ENCODE measurements at regions not wholly inside any gene's neighbourhood (a gene's known extent, or its start where the extent isn't known, plus 50 kb on each side); places are given as distances from the start of the nearest gene placed in this dataset.

GRCh38 chr2:81355436-81355835, 1050.9 kb upstream of the LRRTM1 start:
- TF ChIP-seq CTCF (IDR thresholded peaks at IDR 0.05) (no peak), POLR2AphosphoS5 (IDR thresholded peaks at IDR 0.05) (no peak), POLR2A (IDR thresholded peaks at IDR 0.05) (no peak), EP300 (IDR thresholded peaks at IDR 0.05) (no peak)
